PFSK-1 (cell line): ENCODE measurements at regions not wholly inside any gene's neighbourhood (a gene's known extent, or its start where the extent isn't known, plus 50 kb on each side); places are given as distances from the start of the nearest gene placed in this dataset.

Source experiments
- FOXP2 ChIP-seq: optimal IDR thresholded peaks from 2 replicates; pipeline ENCODE3; 2011; ENCODE audit warnings: borderline replicate concordance, control low read depth, inconsistent platforms; ENCODE audit not compliant: insufficient read depth; ENCODE audit errors: extremely low read length, extremely low read depth
- POLR2AphosphoS5 ChIP-seq: IDR thresholded peaks from 2 replicates; pipeline ENCODE4 v1.6.1; 2012; ENCODE audit warnings: low read depth, mild to moderate bottlenecking, control low read depth, low read length, moderate library complexity
- SIN3A ChIP-seq: IDR thresholded peaks from 2 replicates; pipeline ENCODE4 v1.6.1; 2012; ENCODE audit warnings: mild to moderate bottlenecking, low read length, moderate library complexity, borderline replicate concordance; ENCODE audit not compliant: insufficient read depth
- TAF1 ChIP-seq: IDR thresholded peaks from 2 replicates; pipeline ENCODE4 v1.6.1; 2012; ENCODE audit warnings: low read length, control low read depth, borderline replicate concordance; ENCODE audit not compliant: insufficient read depth
- TF ChIP-seq, protein P1 (sequence below), 2 experiments: IDR thresholded peaks; 2 replicates each; pipeline versions ENCODE4 v1.6.1 to v1.8.0; 2011 to 2012; ENCODE audit warnings: low read depth in 2 of 2, low read length in 2 of 2, control low read depth in 1 of 2, inconsistent platforms in 1 of 2, mild to moderate bottlenecking in 1 of 2, moderate library complexity in 1 of 2; ENCODE audit not compliant: insufficient read depth in 1 of 2

DNA sequence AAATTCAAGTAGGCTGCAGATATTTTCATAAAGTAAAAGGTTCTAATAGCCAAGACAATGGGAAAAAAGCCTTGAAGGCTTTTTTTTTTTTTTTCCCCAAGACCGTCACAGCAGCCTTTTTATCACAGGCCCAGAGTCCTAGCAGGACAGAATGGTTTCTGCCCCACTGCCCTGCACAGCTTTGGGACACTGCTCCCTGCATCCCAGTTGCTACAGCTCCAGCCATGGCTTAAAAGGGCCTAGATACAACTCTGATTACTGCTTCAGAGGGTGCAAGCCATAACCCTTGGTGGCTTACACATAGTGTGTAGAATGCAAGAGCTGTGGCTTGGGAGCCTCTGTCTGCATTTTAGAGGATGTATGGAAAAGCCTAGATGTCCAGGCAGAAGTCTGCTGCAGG, 1362.8 kb downstream of the SLITRK5 start:
- TF ChIP-seq POLR2AphosphoS5 (no peak), SIN3A (no peak), FOXP2 (no peak), TAF1 (no peak)
- TF ChIP-seq, protein P1, sequence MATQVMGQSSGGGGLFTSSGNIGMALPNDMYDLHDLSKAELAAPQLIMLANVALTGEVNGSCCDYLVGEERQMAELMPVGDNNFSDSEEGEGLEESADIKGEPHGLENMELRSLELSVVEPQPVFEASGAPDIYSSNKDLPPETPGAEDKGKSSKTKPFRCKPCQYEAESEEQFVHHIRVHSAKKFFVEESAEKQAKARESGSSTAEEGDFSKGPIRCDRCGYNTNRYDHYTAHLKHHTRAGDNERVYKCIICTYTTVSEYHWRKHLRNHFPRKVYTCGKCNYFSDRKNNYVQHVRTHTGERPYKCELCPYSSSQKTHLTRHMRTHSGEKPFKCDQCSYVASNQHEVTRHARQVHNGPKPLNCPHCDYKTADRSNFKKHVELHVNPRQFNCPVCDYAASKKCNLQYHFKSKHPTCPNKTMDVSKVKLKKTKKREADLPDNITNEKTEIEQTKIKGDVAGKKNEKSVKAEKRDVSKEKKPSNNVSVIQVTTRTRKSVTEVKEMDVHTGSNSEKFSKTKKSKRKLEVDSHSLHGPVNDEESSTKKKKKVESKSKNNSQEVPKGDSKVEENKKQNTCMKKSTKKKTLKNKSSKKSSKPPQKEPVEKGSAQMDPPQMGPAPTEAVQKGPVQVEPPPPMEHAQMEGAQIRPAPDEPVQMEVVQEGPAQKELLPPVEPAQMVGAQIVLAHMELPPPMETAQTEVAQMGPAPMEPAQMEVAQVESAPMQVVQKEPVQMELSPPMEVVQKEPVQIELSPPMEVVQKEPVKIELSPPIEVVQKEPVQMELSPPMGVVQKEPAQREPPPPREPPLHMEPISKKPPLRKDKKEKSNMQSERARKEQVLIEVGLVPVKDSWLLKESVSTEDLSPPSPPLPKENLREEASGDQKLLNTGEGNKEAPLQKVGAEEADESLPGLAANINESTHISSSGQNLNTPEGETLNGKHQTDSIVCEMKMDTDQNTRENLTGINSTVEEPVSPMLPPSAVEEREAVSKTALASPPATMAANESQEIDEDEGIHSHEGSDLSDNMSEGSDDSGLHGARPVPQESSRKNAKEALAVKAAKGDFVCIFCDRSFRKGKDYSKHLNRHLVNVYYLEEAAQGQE (IDR thresholded peaks at IDR 0.05; ENCODE audit: insufficient read depth in 1 of 2, low read depth in 2 of 2, low read length in 2 of 2), result no peak

DNA sequence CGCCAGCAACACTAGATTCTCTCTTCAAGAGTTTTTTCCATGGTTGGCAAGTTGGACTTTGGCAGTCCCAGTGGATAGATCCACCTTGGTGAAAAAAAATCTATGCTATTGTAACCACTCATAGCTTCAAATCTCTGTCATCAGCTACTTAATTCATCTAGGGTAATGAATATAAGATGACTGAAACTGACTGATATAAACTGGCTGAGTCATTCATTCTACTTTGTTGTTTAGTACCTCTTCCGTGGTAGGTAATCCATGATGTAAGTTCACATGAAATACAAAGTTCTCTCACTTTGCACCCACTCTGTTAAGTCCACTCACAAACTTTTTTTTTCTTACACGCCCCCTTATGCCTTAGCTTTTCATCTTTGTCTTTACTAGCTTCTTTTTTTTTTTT, 1381.5 kb downstream of the SLITRK5 start:
- TF ChIP-seq TAF1 (no peak), POLR2AphosphoS5 (no peak), SIN3A (no peak), FOXP2 (no peak)
- TF ChIP-seq, protein P1 (IDR thresholded peaks at IDR 0.05; ENCODE audit: insufficient read depth in 1 of 2, low read depth in 2 of 2, low read length in 2 of 2), result no peak

DNA sequence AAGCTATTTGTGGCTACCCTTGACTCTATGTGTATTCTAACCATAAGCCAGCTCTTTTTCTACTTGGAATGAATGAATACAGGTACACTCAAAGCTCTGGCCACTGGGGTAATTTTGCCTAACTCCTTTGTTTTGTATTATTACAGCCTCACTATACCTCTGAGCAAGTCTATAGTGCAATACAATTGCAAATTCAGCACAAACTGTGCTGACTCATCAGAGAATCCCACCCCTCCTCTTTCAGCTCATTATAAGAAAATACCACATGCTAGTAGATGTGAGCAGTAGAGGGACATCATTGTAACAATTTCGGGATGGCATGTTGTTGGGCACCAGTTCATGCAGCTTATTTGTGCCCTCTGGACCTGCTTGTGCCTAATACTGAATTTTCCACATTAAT, 1382.2 kb downstream of the SLITRK5 start:
- TF ChIP-seq, protein P1 (IDR thresholded peaks at IDR 0.05; ENCODE audit: insufficient read depth in 1 of 2, low read depth in 2 of 2, low read length in 2 of 2), result no peak
- no peak for TF ChIP-seq SIN3A
- no peak for TF ChIP-seq FOXP2
- no peak for TF ChIP-seq TAF1
- TF ChIP-seq POLR2AphosphoS5, result no peak

DNA sequence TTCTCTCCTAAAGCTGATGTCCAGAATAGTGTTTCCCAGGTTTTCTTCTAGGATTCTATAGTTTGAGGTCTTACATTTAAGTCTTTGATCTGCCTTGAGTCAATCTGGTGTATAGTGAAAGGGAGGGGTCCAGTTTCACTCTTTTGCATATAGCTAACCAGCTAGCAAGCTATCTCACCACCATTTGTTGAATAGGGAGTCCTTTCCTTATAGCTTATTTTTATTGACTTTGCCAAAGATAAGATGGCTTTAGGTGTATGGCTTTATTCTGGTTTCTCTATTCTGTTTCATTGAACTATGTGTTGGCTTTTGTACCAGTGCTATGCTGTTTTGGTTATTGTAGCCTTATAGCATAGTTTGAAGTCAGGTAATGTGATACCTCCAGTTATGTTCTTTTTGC, 1386.1 kb downstream of the SLITRK5 start:
- TF ChIP-seq TAF1, result no peak

DNA sequence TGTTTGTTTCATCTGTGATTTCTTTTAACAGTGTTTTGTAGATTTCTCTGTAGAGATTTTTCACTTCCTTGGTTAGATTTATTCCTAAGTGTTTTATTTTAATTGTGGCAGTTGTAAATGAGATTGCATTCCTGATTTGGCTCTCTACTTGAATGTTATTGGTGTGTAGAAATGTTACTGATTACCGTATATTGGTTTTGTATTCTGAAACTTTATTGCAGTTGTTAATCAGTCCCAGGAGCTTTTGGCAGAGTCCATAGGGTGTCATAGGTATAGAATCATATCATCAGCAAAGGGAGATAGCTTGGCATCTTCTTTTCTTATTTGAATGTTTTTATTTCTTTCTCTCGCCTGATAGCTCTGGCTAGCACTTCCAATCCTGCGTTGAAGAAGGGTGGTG, 1386.7 kb downstream of the SLITRK5 start:
- TF ChIP-seq SIN3A (no peak), POLR2AphosphoS5 (no peak)

DNA sequence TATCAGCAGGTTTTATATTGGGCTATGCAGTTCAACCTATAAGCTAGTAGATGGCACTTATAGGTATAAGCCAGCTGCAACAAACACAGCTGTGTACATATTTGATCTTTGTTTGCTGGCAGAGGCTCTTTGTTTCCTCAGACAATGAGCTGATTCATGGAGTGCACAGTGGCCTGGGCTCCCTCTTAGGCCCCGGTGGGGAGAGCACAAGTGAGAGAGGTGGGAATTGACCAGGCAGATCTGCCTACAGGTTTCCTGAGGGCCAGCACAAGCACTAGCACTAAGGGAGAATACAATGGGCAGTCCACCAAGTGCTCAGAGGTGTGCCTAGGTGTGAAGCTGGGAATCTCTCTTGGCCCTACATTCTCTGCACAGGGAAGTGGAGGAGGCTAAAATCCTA, 1390.7 kb downstream of the SLITRK5 start:
- TF ChIP-seq SIN3A, result no peak
- TF ChIP-seq FOXP2, result no peak
- TF ChIP-seq POLR2AphosphoS5, result no peak
- TF ChIP-seq TAF1, result no peak
- TF ChIP-seq, protein P1 (IDR thresholded peaks at IDR 0.05; ENCODE audit: insufficient read depth in 1 of 2, low read depth in 2 of 2, low read length in 2 of 2), result no peak
